NOMO-1 treated with dmso at 0.1 percent for 144 hours (cell line): ENCODE measurements at regions not wholly inside any gene's neighbourhood (a gene's known extent, or its start where the extent isn't known, plus 50 kb on each side); places are given as distances from the start of the nearest gene placed in this dataset.

Source experiments
- DNase-seq: peaks from one replicate; lab custom pipeline; 2025; ENCODE audit not compliant: unreplicated experiment; lab: John Stamatoyannopoulos, UW

DNA sequence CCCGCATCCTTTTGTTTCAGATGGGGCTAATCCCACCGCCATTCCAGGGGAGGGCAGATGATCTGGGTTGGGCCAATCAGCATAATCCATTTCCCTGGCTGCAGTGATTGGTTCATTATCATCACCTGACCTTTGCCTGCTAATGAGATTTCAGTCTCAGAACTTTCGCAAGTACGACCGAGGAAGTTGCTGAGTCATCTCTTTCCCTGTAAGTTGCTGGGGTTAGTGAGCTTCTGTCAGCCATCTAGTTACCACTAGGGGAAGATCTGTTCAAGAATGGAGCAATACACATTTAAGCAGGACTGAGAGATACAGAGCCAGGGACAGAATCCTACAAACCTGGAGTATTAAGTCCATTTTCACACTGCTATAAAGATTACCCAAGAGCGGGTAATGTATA, 65.3 kb upstream of the NUDT7 start:
- no peak for DNase-seq

DNA sequence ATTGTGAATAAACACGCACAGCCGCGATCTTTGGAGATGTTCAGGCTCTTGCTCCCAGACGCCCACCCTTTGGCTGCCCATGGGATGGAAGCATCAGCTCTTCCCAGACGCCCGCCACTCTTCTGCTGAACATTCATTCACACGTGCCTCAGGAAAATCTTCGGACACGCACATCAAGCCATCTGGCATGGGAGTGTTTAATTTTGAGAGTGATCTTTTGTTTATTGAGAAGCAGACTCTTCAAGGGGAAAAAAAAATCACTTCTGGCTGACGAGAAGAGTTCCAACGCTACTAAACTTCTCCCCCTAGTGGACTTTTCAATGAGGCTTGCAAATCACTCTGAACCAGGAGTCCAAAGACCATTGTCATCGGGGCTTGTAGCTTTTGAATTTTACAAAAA, 62.0 kb upstream of the NUDT7 start:
- DNase-seq = no peak

DNA sequence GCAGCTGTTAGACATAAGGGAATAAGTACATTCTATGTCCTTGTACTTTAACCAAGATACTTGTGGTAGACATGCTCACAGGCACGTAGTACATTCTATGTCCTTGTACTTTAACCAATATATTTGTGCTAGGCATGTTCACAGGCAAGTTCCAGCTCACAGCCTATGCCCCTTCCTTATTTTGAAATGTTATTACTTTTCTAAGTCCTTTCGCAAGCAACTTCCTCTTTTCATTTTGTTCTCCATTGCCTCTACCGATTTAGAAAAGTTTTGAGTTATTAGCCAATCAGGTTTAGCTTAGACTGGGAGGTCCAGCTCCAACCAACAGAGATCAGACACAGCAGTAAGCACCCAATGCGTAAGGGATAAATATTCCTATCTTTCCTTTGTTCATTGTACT, 60.1 kb upstream of the NUDT7 start:
- peak; percentile 71 for DNase-seq

GRCh38 chr16:77663711-77664110, 58.6 kb upstream of the NUDT7 start:
- DNase-seq = no peak

DNA sequence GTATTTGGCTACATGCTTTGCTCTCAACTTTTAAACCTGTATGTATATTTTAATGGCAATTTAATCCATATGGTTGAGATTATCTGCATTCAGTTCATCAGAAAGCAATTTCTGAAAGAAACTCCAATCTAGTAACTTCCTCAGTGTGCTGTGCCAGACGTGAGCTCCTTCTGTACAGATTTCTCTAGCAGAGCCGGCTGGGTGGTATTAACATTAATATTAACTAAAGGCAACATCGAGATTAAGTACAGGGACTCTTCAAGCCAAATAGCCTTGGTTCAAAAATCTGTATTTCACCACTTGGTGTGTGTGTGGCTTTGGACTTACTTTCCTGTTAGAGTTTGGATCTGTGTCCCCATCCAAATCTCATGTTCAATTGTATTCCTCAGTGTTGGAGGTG, 55.5 kb upstream of the NUDT7 start:
- DNase-seq = no peak

DNA sequence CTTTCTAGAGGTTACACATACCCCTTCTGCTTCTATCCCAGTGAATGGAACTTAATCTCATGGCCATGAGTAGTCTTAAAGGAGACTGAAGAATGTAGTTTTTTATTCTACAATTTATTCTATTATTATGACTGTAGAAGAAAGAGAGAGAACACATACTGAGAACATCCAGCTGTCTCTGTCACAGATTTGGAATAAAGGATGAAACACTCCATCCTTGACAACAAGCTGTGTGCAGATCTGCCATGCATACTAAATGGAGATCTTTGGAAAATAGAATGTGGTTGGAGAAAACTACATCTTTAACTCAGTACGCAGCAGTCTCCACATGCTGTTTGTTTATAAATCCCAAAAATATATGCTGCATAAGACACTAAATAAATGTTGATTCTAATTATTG, 54.1 kb upstream of the NUDT7 start:
- DNase-seq = no peak

GRCh38 chr16:77669057-77669456, 53.3 kb upstream of the NUDT7 start:
- DNase-seq = no peak
